OCI-LY3 (cell line): ENCODE measurements at regions not wholly inside any gene's neighbourhood (a gene's known extent, or its start where the extent isn't known, plus 50 kb on each side); places are given as distances from the start of the nearest gene placed in this dataset.
A peak's percentile ranks its signal among the peaks of the same experiment; 100 is the strongest.

Experiments used
- H2AFZ ChIP-seq: fragments of 200-600, 300-600 bp; shearing (Covaris generic); 2 replicates; pipeline ENCODE4 v1.6.0; 2014; ENCODE audit warnings: antibody characterized with exemption, low read depth, low read length
- H3K27ac ChIP-seq: fragments of 200-600, 300-600 bp; sonication (generic); 2 replicates; pipeline ENCODE4 v1.5.1; 2014; ENCODE audit warnings: mild to moderate bottlenecking, low read length, moderate library complexity, mixed read lengths
- H3K27me3 ChIP-seq: fragments of 200-600, 300-600 bp; sonication (generic); 2 replicates; pipeline ENCODE4 v1.6.1; 2014; ENCODE audit warnings: low read depth, low read length, mixed read lengths
- H3K36me3 ChIP-seq: fragments of 200-600, 300-600 bp; sonication (generic); replicated peaks from 2 replicates; pipeline ENCODE3; 2014; ENCODE audit warnings: low read depth, low read length, mixed read lengths
- H3K4me1 ChIP-seq: fragments of 300-600, 200-600 bp; sonication (generic); 2 replicates; pipeline ENCODE4 v1.6.1; 2014; ENCODE audit warnings: low read length, mixed read lengths
- H3K4me2 ChIP-seq: fragments of 200-600, 300-600 bp; sonication (generic); 2 replicates; pipeline ENCODE4 v1.6.1; 2014; ENCODE audit warnings: low read length, mixed read lengths
- H3K4me3 ChIP-seq: fragments of 300-600, 200-600 bp; sonication (generic); 2 replicates; pipeline ENCODE4 v1.5.1; 2014; ENCODE audit warnings: antibody characterized with exemption, mild to moderate bottlenecking, low read length, moderate library complexity
- H3K79me2 ChIP-seq: fragments of 300-600, 200-600 bp; shearing (Covaris generic); 2 replicates; pipeline ENCODE4 v1.6.1; 2014; ENCODE audit warnings: mild to moderate bottlenecking, low read length, mixed read lengths
- H3K9ac ChIP-seq: fragments of 300-600, 200-600 bp; shearing (Covaris generic); 2 replicates; pipeline ENCODE4 v1.6.0; 2014; ENCODE audit warnings: mild to moderate bottlenecking, low read length, moderate library complexity
- H3K9me3 ChIP-seq: fragments of 200-600, 300-600 bp; shearing (Covaris generic); 2 replicates; pipeline ENCODE4 v1.6.1; 2014; ENCODE audit warnings: low read length, mixed read lengths; ENCODE audit not compliant: insufficient read depth
- H4K20me1 ChIP-seq: fragments of 200-600, 300-600 bp; sonication (generic); 2 replicates; pipeline ENCODE4 v1.6.1; 2016; ENCODE audit warnings: low read length, mixed read lengths; ENCODE audit not compliant: insufficient read depth
- EZH2phosphoT487 ChIP-seq: fragments of 200-600 bp; shearing (Covaris generic); IDR thresholded peaks from 2 replicates; pipeline ENCODE4 v1.6.1; 2018; ENCODE audit warnings: antibody characterized with exemption, mixed run types, low read depth
- TF ChIP-seq, protein P1 (sequence below): fragments of 200-600, 300-600 bp; sonication (generic); IDR thresholded peaks from 2 replicates; pipeline ENCODE4 v1.5.1; 2014; ENCODE audit warnings: antibody characterized with exemption, low read length, low read depth

DNA sequence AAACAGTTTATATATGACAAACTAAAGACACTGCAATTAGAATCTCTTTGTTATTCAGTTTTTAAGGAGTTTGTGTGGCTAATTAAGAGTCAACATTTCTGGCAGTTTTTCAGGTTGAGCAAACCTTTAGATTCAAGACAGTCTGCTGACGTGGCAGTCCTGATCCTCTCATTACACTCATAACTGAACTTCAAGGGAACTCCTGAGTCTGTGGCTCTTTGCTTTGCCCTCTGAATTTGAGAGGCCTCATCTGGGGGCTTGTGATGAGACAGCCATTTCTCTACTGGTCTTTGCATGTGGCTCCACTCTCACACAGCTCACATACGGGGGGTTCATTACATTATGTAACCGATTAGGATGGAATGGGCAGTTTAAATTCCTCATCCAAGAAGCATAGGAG lies 182.9 kb upstream of the MEF2C start:
- peaks cover 19% of the 10 kb centered on the region for H3K4me1 ChIP-seq
- H3K4me3 ChIP-seq = peak overlapping the region; percentile 7; the same call in 1 of the 2 replicates
- H3K79me2 ChIP-seq = no peaks in the 10 kb centered on the region
- TF ChIP-seq EZH2phosphoT487 = no peak
- TF ChIP-seq, protein P1, sequence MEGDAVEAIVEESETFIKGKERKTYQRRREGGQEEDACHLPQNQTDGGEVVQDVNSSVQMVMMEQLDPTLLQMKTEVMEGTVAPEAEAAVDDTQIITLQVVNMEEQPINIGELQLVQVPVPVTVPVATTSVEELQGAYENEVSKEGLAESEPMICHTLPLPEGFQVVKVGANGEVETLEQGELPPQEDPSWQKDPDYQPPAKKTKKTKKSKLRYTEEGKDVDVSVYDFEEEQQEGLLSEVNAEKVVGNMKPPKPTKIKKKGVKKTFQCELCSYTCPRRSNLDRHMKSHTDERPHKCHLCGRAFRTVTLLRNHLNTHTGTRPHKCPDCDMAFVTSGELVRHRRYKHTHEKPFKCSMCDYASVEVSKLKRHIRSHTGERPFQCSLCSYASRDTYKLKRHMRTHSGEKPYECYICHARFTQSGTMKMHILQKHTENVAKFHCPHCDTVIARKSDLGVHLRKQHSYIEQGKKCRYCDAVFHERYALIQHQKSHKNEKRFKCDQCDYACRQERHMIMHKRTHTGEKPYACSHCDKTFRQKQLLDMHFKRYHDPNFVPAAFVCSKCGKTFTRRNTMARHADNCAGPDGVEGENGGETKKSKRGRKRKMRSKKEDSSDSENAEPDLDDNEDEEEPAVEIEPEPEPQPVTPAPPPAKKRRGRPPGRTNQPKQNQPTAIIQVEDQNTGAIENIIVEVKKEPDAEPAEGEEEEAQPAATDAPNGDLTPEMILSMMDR = no peak
- H3K27ac ChIP-seq = peak overlapping the region; percentile 47
- H4K20me1 ChIP-seq = no peaks in the 10 kb centered on the region
- H3K27me3 ChIP-seq = no peaks in the 10 kb centered on the region
- H3K9me3 ChIP-seq = no peaks in the 10 kb centered on the region
- H3K9ac ChIP-seq = peak overlapping the region; percentile 44
- peak overlapping the region; percentile 60; the same call in 1 of the 2 replicates for H2AFZ ChIP-seq
- H3K36me3 ChIP-seq = no peaks in the 10 kb centered on the region
- peak overlapping the region; percentile 61 for H3K4me2 ChIP-seq

- Histone ChIP-seq H3K9ac (no peak overlapping the region), H3K4me2 (no peak overlapping the region), H3K4me3 (no peak overlapping the region), H3K79me2 (no peaks in the 10 kb centered on the region), H2AFZ (no peak overlapping the region), H3K9me3 (no peaks in the 10 kb centered on the region), H3K4me1 (peaks cover 16% of the 10 kb centered on the region), H3K36me3 (no peaks in the 10 kb centered on the region), H3K27me3 (no peaks in the 10 kb centered on the region), H3K27ac (no peak overlapping the region), H4K20me1 (no peaks in the 10 kb centered on the region)
- TF ChIP-seq, protein P1 = no peak
- TF ChIP-seq EZH2phosphoT487 = no peak
Observed at GRCh38 chr5:89064736-89065135, 181.8 kb upstream of the MEF2C start.

DNA sequence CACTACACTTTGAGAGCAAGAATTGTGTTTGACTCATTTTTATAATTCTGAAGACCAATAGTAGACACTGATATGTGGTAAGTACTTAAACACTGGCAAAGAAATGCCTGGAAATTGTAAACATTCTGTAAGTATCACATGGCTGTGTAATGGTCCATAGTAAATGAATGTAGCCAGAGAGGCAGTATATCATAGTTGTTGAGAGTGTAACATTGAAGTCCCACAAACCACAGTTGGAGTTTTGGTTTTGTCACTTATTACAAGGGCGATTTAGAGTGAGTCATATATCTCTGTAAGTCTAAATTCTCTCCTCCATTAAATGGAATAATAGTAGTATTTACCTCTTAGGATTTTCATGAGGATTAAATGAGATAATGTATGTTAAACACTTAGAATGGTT lies 181.1 kb upstream of the MEF2C start:
- Histone ChIP-seq H3K27ac (no peak overlapping the region), H2AFZ (no peak overlapping the region), H3K4me1 (peaks cover 16% of the 10 kb centered on the region), H3K9ac (no peak overlapping the region), H3K79me2 (no peaks in the 10 kb centered on the region), H3K9me3 (no peaks in the 10 kb centered on the region), H3K27me3 (no peaks in the 10 kb centered on the region), H3K4me3 (no peak overlapping the region), H4K20me1 (no peaks in the 10 kb centered on the region), H3K36me3 (no peaks in the 10 kb centered on the region), H3K4me2 (no peak overlapping the region)
- TF ChIP-seq, protein P1 = no peak
- TF ChIP-seq EZH2phosphoT487 = no peak

GRCh38 chr5:89060768-89061167 lies 177.8 kb upstream of the MEF2C start:
- Histone ChIP-seq H3K4me3 (no peak overlapping the region), H3K27me3 (no peaks in the 10 kb centered on the region), H3K4me2 (no peak overlapping the region), H3K79me2 (no peaks in the 10 kb centered on the region), H3K27ac (no peak overlapping the region), H3K36me3 (no peaks in the 10 kb centered on the region), H3K9ac (no peak overlapping the region), H2AFZ (no peak overlapping the region), H3K9me3 (no peaks in the 10 kb centered on the region), H3K4me1 (peaks cover 5% of the 10 kb centered on the region), H4K20me1 (no peaks in the 10 kb centered on the region)
- TF ChIP-seq, protein P1 = no peak
- no peak for TF ChIP-seq EZH2phosphoT487
